Natural killer cell (primary cell): ENCODE measurements at regions not wholly inside any gene's neighbourhood (a gene's known extent, or its start where the extent isn't known, plus 50 kb on each side); places are given as distances from the start of the nearest gene placed in this dataset.

ENCODE experiments used
- ATAC-seq, 3 donors: fragments of 150-1000 bp in 2 of 3; fragments of 200-7000 bp in 1 of 3; cut with Tn5 transposase; 1 replicate in 1 of 3; 2 replicates in 2 of 3; pipeline ENCODE4 v1.10.0; 2021; ENCODE audit warnings: mild to moderate bottlenecking in 2 of 3, moderate library complexity in 2 of 3
- DNase-seq, 2 donors: peaks; one replicate each; pipeline versions ENCODE4 v3.0.0 to v3.0.0-alpha.2; 2013 to 2021; ENCODE audit warnings: mixed read lengths in 1 of 2
- H3K27ac ChIP-seq: one replicate; pipeline ENCODE4 v1.5.1; 2013; ENCODE audit warnings: mild to moderate bottlenecking, low read length
- H3K27me3 ChIP-seq: one replicate; pipeline ENCODE4 v1.6.1; 2013; ENCODE audit warnings: low read length; ENCODE audit not compliant: control insufficient read depth, insufficient read depth
- H3K36me3 ChIP-seq: one replicate; pipeline ENCODE4 v1.6.1; 2013; ENCODE audit warnings: low read length; ENCODE audit not compliant: control insufficient read depth, insufficient read depth
- H3K4me1 ChIP-seq: one replicate; pipeline ENCODE4 v1.6.1; 2013; ENCODE audit warnings: low read length; ENCODE audit not compliant: control insufficient read depth, insufficient read depth
- H3K4me3 ChIP-seq: one replicate; pipeline ENCODE4 v1.5.1; 2013; ENCODE audit warnings: low read length
- H3K9me3 ChIP-seq: one replicate; pipeline ENCODE4 v1.6.1; 2013; ENCODE audit warnings: low read length; ENCODE audit not compliant: control insufficient read depth, insufficient read depth
- H3K27ac Mint-ChIP-seq, 2 donors: one replicate each; pipeline ENCODE4 v1.8.0; 2022; ENCODE audit warnings: mild to moderate bottlenecking in 2 of 2, mixed read lengths in 2 of 2, moderate library complexity in 1 of 2
- H3K27me3 Mint-ChIP-seq, 2 donors: one replicate each; pipeline ENCODE4 v1.8.0; 2022; ENCODE audit warnings: low read depth in 2 of 2, mixed read lengths in 2 of 2
- H3K36me3 Mint-ChIP-seq: one replicate; pipeline ENCODE4 v1.8.0; 2022; ENCODE audit warnings: mixed read lengths
- H3K4me1 Mint-ChIP-seq, 2 donors: one replicate each; pipeline ENCODE4 v1.8.0; 2022; ENCODE audit warnings: mixed read lengths in 2 of 2
- H3K4me3 Mint-ChIP-seq: one replicate; pipeline ENCODE4 v1.8.0; 2022; ENCODE audit warnings: mild to moderate bottlenecking, moderate library complexity, mixed read lengths
- H3K9me3 Mint-ChIP-seq, 2 donors: one replicate each; pipeline ENCODE4 v1.8.0; 2022; ENCODE audit warnings: mixed read lengths in 2 of 2
- CTCF ChIP-seq: fragments of 200-600 bp; IDR thresholded peaks from one replicate; pipeline ENCODE4 v1.8.0; 2022; ENCODE audit warnings: antibody characterized with exemption
- WGBS: methylation state at CpG from one replicate; pipeline ENCODE4 v1.1.7; 2013; ENCODE audit warnings: missing lambda C conversion rate; ENCODE audit not compliant: insufficient coverage; 5-methylcytosine and 5-hydroxymethylcytosine counted together
- intact Hi-C: fragments of 100-400 bp; cut with micrococcal nuclease; formaldehyde crosslinking; loops from one replicate; pipeline ENCODE4 v1.14.2; 2022

- DNase-seq (no peak), ATAC-seq (no peak)
- H3K27ac Mint-ChIP-seq = no peak overlapping the region
- peaks cover 11 to 34% of the 10 kb centered on the region in 2 donors for H3K27me3 Mint-ChIP-seq
- H3K4me1 Mint-ChIP-seq = peaks cover 18 to 24% of the 10 kb centered on the region in 2 donors
- no peaks in the 10 kb centered on the region for H3K9me3 ChIP-seq
- no peaks in the 10 kb centered on the region for H3K36me3 ChIP-seq
- 92% methylated on average over 16 of the region's 16 CpGs for WGBS
- TF ChIP-seq CTCF = no peak
- H3K27ac ChIP-seq = no peak overlapping the region
- H3K4me3 ChIP-seq = no peak overlapping the region
- no peaks in the 10 kb centered on the region for H3K9me3 Mint-ChIP-seq
- H3K4me3 Mint-ChIP-seq = no peak overlapping the region
- H3K4me1 ChIP-seq = peaks cover 25% of the 10 kb centered on the region
- intact Hi-C loops = no loop called here
- H3K27me3 ChIP-seq = peaks cover 2% of the 10 kb centered on the region
- peaks cover 7% of the 10 kb centered on the region for H3K36me3 Mint-ChIP-seq
These were observed 248.2 kb downstream of the QKI start for GRCh38 chr6:163662604-163663225.

- H3K4me3 Mint-ChIP-seq = no peak overlapping the region
- peaks cover 13% of the 10 kb centered on the region for H3K4me1 ChIP-seq
These were observed 246.8 kb downstream of the QKI start for GRCh38 chr6:163661272-163661671.

DNA sequence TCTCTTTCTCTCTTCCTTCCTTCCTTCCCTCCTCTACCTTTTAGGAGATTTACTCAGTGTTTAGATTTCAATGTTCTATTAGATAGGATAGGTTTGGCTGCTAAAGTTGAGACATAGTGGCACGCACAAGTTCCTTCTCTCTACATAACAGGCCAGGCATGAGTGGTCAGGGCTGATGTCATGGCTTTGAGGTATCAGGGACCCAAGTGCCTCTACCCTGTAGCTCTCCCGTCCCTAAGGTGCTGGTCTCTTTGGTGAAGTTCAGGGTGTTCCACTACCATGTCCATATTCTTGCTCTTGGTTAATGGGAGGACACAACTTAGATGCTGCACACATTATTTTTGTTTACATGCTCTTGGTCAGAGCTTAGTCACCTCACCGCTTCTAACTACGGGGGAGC is 245.3 kb downstream of the QKI start:
- Mint-ChIP-seq H3K27me3 (peaks cover 12 to 43% of the 10 kb centered on the region in 2 donors), H3K27ac (no peak overlapping the region), H3K4me3 (no peak overlapping the region), H3K9me3 (no peaks in the 10 kb centered on the region), H3K4me1 (peaks cover 10 to 11% of the 10 kb centered on the region in 2 donors), H3K36me3 (peaks cover 7% of the 10 kb centered on the region)
- Histone ChIP-seq H3K27me3 (peaks cover 2% of the 10 kb centered on the region), H3K36me3 (no peaks in the 10 kb centered on the region), H3K27ac (no peak overlapping the region), H3K4me1 (peaks cover 13% of the 10 kb centered on the region), H3K9me3 (no peaks in the 10 kb centered on the region), H3K4me3 (no peak overlapping the region)
- DNase-seq (no peak), ATAC-seq (no peak)
- intact Hi-C loops = no loop called here
- no peak for TF ChIP-seq CTCF
- WGBS = 96% methylated on average over 4 of the region's 4 CpGs

More at GRCh38 chr6:163661272-163661671, 246.8 kb downstream of the QKI start:
- Mint-ChIP-seq H3K4me1 (peaks cover 10 to 11% of the 10 kb centered on the region in 2 donors), H3K9me3 (no peaks in the 10 kb centered on the region), H3K27me3 (peaks cover 11 to 43% of the 10 kb centered on the region in 2 donors), H3K27ac (peak overlapping the region in 1 of 2 donors; percentile 11), H3K36me3 (peaks cover 7% of the 10 kb centered on the region)
- Histone ChIP-seq H3K4me3 (no peak overlapping the region), H3K9me3 (no peaks in the 10 kb centered on the region), H3K36me3 (no peaks in the 10 kb centered on the region), H3K27ac (no peak overlapping the region), H3K27me3 (peaks cover 2% of the 10 kb centered on the region)
- no peak for TF ChIP-seq CTCF
- DNase-seq (no peak), ATAC-seq (peak in 2 of 3 donors; percentile 25 to 39)
- intact Hi-C loops = no loop called here
- 0% methylated on average over 1 of the region's 1 CpG for WGBS
